SK-N-SH (cell line): ENCODE measurements at regions not wholly inside any gene's neighbourhood (a gene's known extent, or its start where the extent isn't known, plus 50 kb on each side); places are given as distances from the start of the nearest gene placed in this dataset.

Experiments used
- CTCF ChIA-PET: fragments of 300-600, 350-600 bp; formaldehyde crosslinking; extraction: SDS; loops from one replicate; lab custom pipeline; 2021; lab: Yijun Ruan, JAX
- POLR2A ChIA-PET: fragments of 350-600 bp; sonication (Branson Sonifier 250); formaldehyde crosslinking; extraction: SDS; loops from one replicate; lab custom pipeline; 2020; ENCODE audit warnings: antibody characterized with exemption, inconsistent platforms; lab: Yijun Ruan, JAX
- DNase-seq: peaks from one replicate; pipeline ENCODE4 v3.0.0; 2012
- H2AFZ ChIP-seq: fragments of 200-600 bp; sonication (generic); 2 replicates; pipeline ENCODE4 v1.8.1; 2016; ENCODE audit warnings: antibody characterized with exemption, mild to moderate bottlenecking, low read depth
- H3F3A ChIP-seq: fragments of 200-600 bp; sonication (generic); replicated peaks from 2 replicates; pipeline ENCODE3; 2016; ENCODE audit warnings: antibody characterized with exemption, mild to moderate bottlenecking; ENCODE audit not compliant: insufficient read depth
- H3K27ac ChIP-seq, 2 experiments: fragments of 200-500 bp in 1 of 2; fragments of 200-600 bp in 1 of 2; sonication (Bioruptor generic) in 1 of 2; sonication (generic), shearing (Covaris generic) in 1 of 2; 2 replicates each; pipeline versions ENCODE4 v1.5.1 to v1.6.1; 2014 to 2016; ENCODE audit warnings: low read depth in 2 of 2, inconsistent platforms in 1 of 2, low read length in 1 of 2, mild to moderate bottlenecking in 1 of 2, mixed read lengths in 1 of 2
- H3K27me3 ChIP-seq: fragments of 200-600 bp; sonication (generic), shearing (Covaris generic); 2 replicates; pipeline ENCODE4 v1.6.1; 2016; ENCODE audit warnings: mixed run types; ENCODE audit not compliant: insufficient read depth
- H3K36me3 ChIP-seq, 2 experiments: fragments of 200-500 bp in 1 of 2; fragments of 200-600 bp in 1 of 2; sonication (Bioruptor generic) in 1 of 2; sonication (generic) in 1 of 2; replicated peaks in 1 of 2; 2 replicates each; pipeline versions ENCODE3 to v1.5.1; 2014 to 2016; ENCODE audit warnings: low read length in 1 of 2, mild to moderate bottlenecking in 1 of 2; ENCODE audit not compliant: insufficient read depth in 2 of 2, control insufficient read depth in 1 of 2
- H3K4me1 ChIP-seq, 2 experiments: fragments of 200-500 bp in 1 of 2; fragments of 200-600 bp in 1 of 2; sonication (Bioruptor generic) in 1 of 2; sonication (generic), shearing (Covaris generic) in 1 of 2; 2 replicates each; pipeline versions ENCODE4 v1.5.1 to v1.6.1; 2014 to 2016; ENCODE audit warnings: low read depth in 1 of 2, low read length in 1 of 2, mixed run types in 1 of 2; ENCODE audit not compliant: insufficient read depth in 2 of 2, control insufficient read depth in 1 of 2
- H3K4me2 ChIP-seq: fragments of 200-600 bp; sonication (generic), shearing (Covaris generic); 2 replicates; pipeline ENCODE4 v1.6.1; 2017; ENCODE audit warnings: mixed run types
- H3K4me3 ChIP-seq, 2 experiments: fragments of 200-500 bp in 1 of 2; fragments of 200-600 bp in 1 of 2; sonication (Bioruptor generic) in 1 of 2; sonication (generic), shearing (Covaris generic) in 1 of 2; 2 replicates each; pipeline versions ENCODE4 v1.5.1 to v1.8.1; 2014 to 2016; ENCODE audit warnings: low read depth in 2 of 2, inconsistent platforms in 1 of 2, low read length in 1 of 2, mild to moderate bottlenecking in 1 of 2, mixed read lengths in 1 of 2, moderate library complexity in 1 of 2
- H3K79me2 ChIP-seq: fragments of 200-600 bp; sonication (generic); 2 replicates; pipeline ENCODE4 v1.8.1; 2017; ENCODE audit warnings: mild to moderate bottlenecking; ENCODE audit not compliant: insufficient read depth
- H3K9ac ChIP-seq: fragments of 200-600 bp; sonication (generic); 2 replicates; pipeline ENCODE4 v1.6.1; 2017; ENCODE audit warnings: mixed run types
- H3K9me2 ChIP-seq: fragments of 200-600 bp; sonication (generic); 2 replicates; pipeline ENCODE4 v1.6.1; 2017; ENCODE audit warnings: mixed run types
- H3K9me3 ChIP-seq: fragments of 200-600 bp; sonication (generic); 2 replicates; pipeline ENCODE4 v1.6.1; 2017; ENCODE audit warnings: mixed run types, mild to moderate bottlenecking, moderate library complexity
- H4K20me1 ChIP-seq: fragments of 200-600 bp; sonication (generic); 2 replicates; pipeline ENCODE4 v1.6.1; 2017; ENCODE audit warnings: mild to moderate bottlenecking, mixed run types; ENCODE audit not compliant: insufficient read depth
- CHD2 ChIP-seq: fragments of 150-350 bp; IDR thresholded peaks from 2 replicates; pipeline ENCODE4 v1.6.1; 2018; ENCODE audit warnings: low read length; ENCODE audit not compliant: partially characterized antibody
- ELF1 ChIP-seq: IDR thresholded peaks from 2 replicates; pipeline ENCODE4 v1.4.0; 2012
- EZH2phosphoT487 ChIP-seq: fragments of 200-600 bp; sonication (generic); IDR thresholded peaks from 2 replicates; pipeline ENCODE4 v1.6.1; 2017; ENCODE audit warnings: low read depth, mixed run types, mild to moderate bottlenecking, antibody characterized with exemption, moderate library complexity, borderline replicate concordance
- FOSL2 ChIP-seq: IDR thresholded peaks from 2 replicates; pipeline ENCODE4 v1.4.0; 2012; ENCODE audit warnings: low read depth, mild to moderate bottlenecking, moderate library complexity, borderline replicate concordance
- FOXM1 ChIP-seq: IDR thresholded peaks from 2 replicates; pipeline ENCODE4 v1.4.0; 2012; ENCODE audit warnings: low read depth, mild to moderate bottlenecking
- GABPA ChIP-seq: IDR thresholded peaks from 2 replicates; pipeline ENCODE4 v1.4.0; 2012; ENCODE audit warnings: low read depth, mild to moderate bottlenecking
- GATA2 ChIP-seq: sonication (generic); formaldehyde crosslinking; IDR thresholded peaks from 2 replicates; pipeline ENCODE4 v1.5.0; 2020; ENCODE audit warnings: mild to moderate bottlenecking, missing genetic modification reagents
- IRF3 ChIP-seq: fragments of 150-350 bp; IDR thresholded peaks from 2 replicates; pipeline ENCODE4 v1.6.1; 2016; ENCODE audit warnings: mild to moderate bottlenecking, low read depth, low read length
- MEF2A ChIP-seq: IDR thresholded peaks from 2 replicates; pipeline ENCODE4 v1.4.0; 2012; ENCODE audit warnings: low read depth, borderline replicate concordance
- MXI1 ChIP-seq: IDR thresholded peaks from 2 replicates; pipeline ENCODE4 v1.6.1; 2012; ENCODE audit warnings: mild to moderate bottlenecking, low read depth, low read length, improper control_type of control experiment
- NFIC ChIP-seq: IDR thresholded peaks from 2 replicates; pipeline ENCODE4 v1.4.0; 2012; ENCODE audit warnings: borderline replicate concordance
- PBX3 ChIP-seq: IDR thresholded peaks from 2 replicates; pipeline ENCODE4; 2012
- POLR2AphosphoS5 ChIP-seq: IDR thresholded peaks from 2 replicates; pipeline ENCODE4 v1.6.1; 2012; ENCODE audit warnings: low read depth, low read length
- RAD21 ChIP-seq: IDR thresholded peaks from 2 replicates; pipeline ENCODE4 v1.6.1; 2012; ENCODE audit warnings: mild to moderate bottlenecking, low read length
- RFX5 ChIP-seq: IDR thresholded peaks from 2 replicates; pipeline ENCODE4 v1.6.1; 2012; ENCODE audit warnings: mild to moderate bottlenecking, improper control_type of control experiment, low read length
- TCF12 ChIP-seq: IDR thresholded peaks from 2 replicates; pipeline ENCODE4 v1.4.0; 2012
- TEAD4 ChIP-seq: IDR thresholded peaks from 2 replicates; pipeline ENCODE4 v1.4.0; 2012; ENCODE audit warnings: mild to moderate bottlenecking, borderline replicate concordance; ENCODE audit not compliant: insufficient read depth
- USF2 ChIP-seq: fragments of 150-350 bp; IDR thresholded peaks from 2 replicates; pipeline ENCODE4 v1.6.1; 2017; ENCODE audit warnings: antibody characterized with exemption, low read length, low read depth, borderline replicate concordance
- YY1 ChIP-seq: IDR thresholded peaks from 2 replicates; pipeline ENCODE4 v1.4.0; 2012; ENCODE audit warnings: low read depth, mild to moderate bottlenecking
- ZBTB33 ChIP-seq: IDR thresholded peaks from 2 replicates; pipeline ENCODE4 v1.4.0; 2012; ENCODE audit warnings: low read depth, borderline replicate concordance
- WGBS: methylation state at CpG from one replicate; pipeline ENCODE4 v1.1.6; 2017; ENCODE audit warnings: low lambda C conversion rate; 5-methylcytosine and 5-hydroxymethylcytosine counted together

GRCh38 chr2:147523415-147523814 is 321.4 kb upstream of the ACVR2A start (continued):
- TF ChIP-seq USF2 (no peak), TCF12 (no peak)

- H3K4me3 ChIP-seq, result no peak overlapping the region
- no peaks in the 10 kb centered on the region for H3K4me1 ChIP-seq
- no peak for TF ChIP-seq YY1
- no peak for TF ChIP-seq POLR2AphosphoS5
- TF ChIP-seq MEF2A, result no peak
- TF ChIP-seq IRF3, result no peak
- no peak for TF ChIP-seq FOXM1
- no peak for TF ChIP-seq GABPA
- no peak for TF ChIP-seq RAD21
- no peak for TF ChIP-seq RFX5
- TF ChIP-seq FOSL2, result no peak
- no peak for TF ChIP-seq NFIC
- TF ChIP-seq MXI1, result no peak
- TF ChIP-seq CHD2, result no peak
- no peaks in the 10 kb centered on the region for H3K9me3 ChIP-seq
- ChIA-PET CTCF (no interaction called here), POLR2A (no interaction called here)
- no peaks in the 10 kb centered on the region for H3K27me3 ChIP-seq
- no peaks in the 10 kb centered on the region for H3K36me3 ChIP-seq
- H3K9ac ChIP-seq, result no peak overlapping the region
- no peak for DNase-seq
- no peak overlapping the region for H2AFZ ChIP-seq
- WGBS, result 24% methylated on average over 3 of the region's 3 CpGs
- H3K27ac ChIP-seq, result no peak overlapping the region
- no peaks in the 10 kb centered on the region for H3K79me2 ChIP-seq
- no peak overlapping the region for H3K4me2 ChIP-seq
- no peaks in the 10 kb centered on the region for H3K9me2 ChIP-seq
- H4K20me1 ChIP-seq, result no peaks in the 10 kb centered on the region
- no peaks in the 10 kb centered on the region for H3F3A ChIP-seq
Observed at GRCh38 chr2:147521936-147522335, 322.9 kb upstream of the ACVR2A start.

- no peaks in the 10 kb centered on the region for H3K9me3 ChIP-seq
- no peak overlapping the region for H3K27ac ChIP-seq
- H3K4me3 ChIP-seq, result no peak overlapping the region
- H3K36me3 ChIP-seq, result no peaks in the 10 kb centered on the region
- 0% methylated on average over 3 of the region's 3 CpGs for WGBS
- no peak overlapping the region for H2AFZ ChIP-seq
- H3K9me2 ChIP-seq, result no peaks in the 10 kb centered on the region
- H3K9ac ChIP-seq, result no peak overlapping the region
- no peaks in the 10 kb centered on the region for H3K27me3 ChIP-seq
- ChIA-PET CTCF (interaction anchor here (1.2 kb wide), 1 partner anchor 30 kb away, joined by 3 read pairs; no protein-coding TSS in a partner anchor), POLR2A (no interaction called here)
- no peaks in the 10 kb centered on the region for H4K20me1 ChIP-seq
- H3K4me2 ChIP-seq, result no peak overlapping the region
- no peak for DNase-seq
- no peaks in the 10 kb centered on the region for H3F3A ChIP-seq
- H3K4me1 ChIP-seq, result no peaks in the 10 kb centered on the region
- H3K79me2 ChIP-seq, result no peaks in the 10 kb centered on the region
- TF ChIP-seq YY1, result no peak
- TF ChIP-seq IRF3, result no peak
- TF ChIP-seq EZH2phosphoT487, result no peak
- TF ChIP-seq ZBTB33, result no peak
- no peak for TF ChIP-seq ELF1
- TF ChIP-seq TCF12, result no peak
- TF ChIP-seq PBX3, result no peak
- no peak for TF ChIP-seq TEAD4
- no peak for TF ChIP-seq NFIC
- TF ChIP-seq GATA2 (CRISPR knock-in tag), result no peak
Observed at GRCh38 chr2:147520817-147521216, 324.0 kb upstream of the ACVR2A start.
